ENCODE measurements at regions not wholly inside any gene's neighbourhood (a gene's known extent, or its start where the extent isn't known, plus 50 kb on each side); places are given as distances from the start of the nearest gene placed in this dataset.

DNA sequence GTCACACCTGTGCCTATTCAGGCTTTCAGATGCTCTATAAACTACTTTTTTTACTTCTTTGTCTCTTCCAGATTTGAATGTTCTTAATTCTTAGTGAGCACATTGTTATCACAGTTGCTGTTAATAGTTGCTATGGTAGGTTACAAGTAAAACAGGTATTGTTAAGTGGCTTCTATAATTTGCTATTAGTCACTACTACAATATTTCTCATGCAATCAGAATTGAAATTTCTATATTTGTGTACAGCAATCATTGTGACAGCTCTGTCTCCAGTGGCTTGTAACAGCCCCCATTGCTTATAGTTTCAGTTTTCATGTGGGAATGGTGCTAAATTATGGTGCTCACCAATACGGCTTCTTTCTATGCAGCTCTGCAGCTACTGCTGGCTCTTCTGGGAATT is 318.4 kb upstream of the GOLIM4 start:
- TF ChIP-seq EZH2 (IDR thresholded peaks at IDR 0.05; ENCODE audit: low read length) = no peak
- TF ChIP-seq, protein P1, sequence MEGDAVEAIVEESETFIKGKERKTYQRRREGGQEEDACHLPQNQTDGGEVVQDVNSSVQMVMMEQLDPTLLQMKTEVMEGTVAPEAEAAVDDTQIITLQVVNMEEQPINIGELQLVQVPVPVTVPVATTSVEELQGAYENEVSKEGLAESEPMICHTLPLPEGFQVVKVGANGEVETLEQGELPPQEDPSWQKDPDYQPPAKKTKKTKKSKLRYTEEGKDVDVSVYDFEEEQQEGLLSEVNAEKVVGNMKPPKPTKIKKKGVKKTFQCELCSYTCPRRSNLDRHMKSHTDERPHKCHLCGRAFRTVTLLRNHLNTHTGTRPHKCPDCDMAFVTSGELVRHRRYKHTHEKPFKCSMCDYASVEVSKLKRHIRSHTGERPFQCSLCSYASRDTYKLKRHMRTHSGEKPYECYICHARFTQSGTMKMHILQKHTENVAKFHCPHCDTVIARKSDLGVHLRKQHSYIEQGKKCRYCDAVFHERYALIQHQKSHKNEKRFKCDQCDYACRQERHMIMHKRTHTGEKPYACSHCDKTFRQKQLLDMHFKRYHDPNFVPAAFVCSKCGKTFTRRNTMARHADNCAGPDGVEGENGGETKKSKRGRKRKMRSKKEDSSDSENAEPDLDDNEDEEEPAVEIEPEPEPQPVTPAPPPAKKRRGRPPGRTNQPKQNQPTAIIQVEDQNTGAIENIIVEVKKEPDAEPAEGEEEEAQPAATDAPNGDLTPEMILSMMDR (optimal IDR thresholded peaks at IDR 0.05 in 1 of 3, IDR thresholded peaks at IDR 0.05 in 1 of 3, conservative IDR thresholded peaks at IDR 0.05 in 1 of 3; ENCODE audit: extremely low read depth in 1 of 3, insufficient read depth in 2 of 3, low read length in 3 of 3) = no peak

Data from keratinocyte (primary cell).